ENCODE measurements at regions not wholly inside any gene's neighbourhood (a gene's known extent, or its start where the extent isn't known, plus 50 kb on each side); places are given as distances from the start of the nearest gene placed in this dataset.

GRCh38 chr19:13597640-13598039 lies 91.4 kb upstream of the CACNA1A start:
- TF ChIP-seq CTCF (IDR thresholded peaks at IDR 0.05): peak in 2 of 3 donors; percentile 61 to 62
- no peak for TF ChIP-seq POLR2AphosphoS5 (IDR thresholded peaks at IDR 0.05)
